Head of caudate nucleus (tissue), 42 donors: ENCODE measurements at regions not wholly inside any gene's neighbourhood (a gene's known extent, or its start where the extent isn't known, plus 50 kb on each side); places are given as distances from the start of the nearest gene placed in this dataset.
"Not testable (repeated sequence)": the region's sequence is repeated elsewhere in the genome, so short reads cannot be mapped to it uniquely, and the experiment has no call there.

Experiments used
- DNase-seq, 42 donors: peaks; one replicate each; pipeline versions ENCODE4 v3.0.0 to v3.0.0-alpha.2; 2020 to 2021; ENCODE audit warnings: mixed read lengths in 7 of 42
- intact Hi-C: fragments of 100-400 bp; cut with DNase I; formaldehyde crosslinking; loops from one replicate; pipeline ENCODE4 v1.15.0; 2022

DNA sequence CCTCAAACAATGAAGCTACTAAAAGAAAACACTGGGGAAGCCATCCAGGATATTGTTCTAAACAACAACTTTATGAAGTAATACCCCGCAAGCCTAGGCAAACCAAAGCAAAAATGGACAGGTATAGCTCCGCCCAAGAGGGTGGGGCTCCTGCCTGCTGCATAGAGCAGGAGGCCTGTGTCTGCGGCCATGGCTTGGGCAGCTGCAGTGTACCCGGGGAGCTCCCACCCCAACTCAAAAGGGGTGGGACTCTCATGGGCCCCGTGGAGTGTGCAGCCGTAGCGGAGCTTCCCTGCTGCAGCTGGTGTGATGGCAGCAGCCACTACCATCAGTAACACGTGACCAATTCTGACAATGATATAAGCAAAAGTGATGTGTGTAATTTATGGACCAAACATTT, 264.2 kb upstream of the KITLG start:
- intact Hi-C loops: no loop called here
- no peak for DNase-seq

DNA sequence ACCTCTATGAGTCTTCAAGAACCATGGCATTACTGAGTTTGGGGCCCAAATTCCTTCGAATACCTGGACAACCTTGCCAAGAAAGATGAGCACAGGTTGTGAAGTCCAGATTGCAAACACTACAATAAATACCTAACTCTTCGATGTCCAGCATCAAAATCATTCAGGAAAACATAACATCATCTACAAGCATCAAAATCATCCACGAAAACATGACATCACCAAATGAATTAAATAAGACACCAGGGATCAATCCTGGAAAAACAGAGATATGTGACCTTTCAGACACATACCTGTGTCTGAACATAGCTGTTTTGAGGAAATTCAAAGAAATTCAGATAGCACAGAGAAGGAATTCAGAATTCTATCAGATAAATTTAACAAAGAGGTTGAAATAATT, 262.0 kb upstream of the KITLG start:
- intact Hi-C loops: no loop called here
- no peak for DNase-seq

DNA sequence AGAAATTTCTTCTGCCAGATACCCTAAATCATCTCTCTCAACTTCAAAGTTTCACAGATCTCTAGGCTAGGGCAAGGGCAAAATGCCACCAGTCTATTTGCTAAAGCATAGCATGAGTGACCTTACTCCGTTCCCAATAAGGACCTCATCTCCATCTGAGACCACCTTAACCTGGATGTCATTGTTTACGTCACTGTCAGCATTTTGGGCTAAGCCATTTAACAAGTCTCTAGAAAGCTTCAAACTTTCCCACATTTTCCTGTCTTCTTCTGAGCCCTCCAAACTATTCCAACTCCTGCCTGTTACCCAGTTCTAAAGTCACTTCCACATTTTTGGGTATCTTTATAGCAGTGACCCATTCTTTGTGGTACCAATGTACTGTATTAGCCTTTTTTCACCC, 259.2 kb upstream of the KITLG start:
- DNase-seq: no peak
- intact Hi-C loops: no loop called here

DNA sequence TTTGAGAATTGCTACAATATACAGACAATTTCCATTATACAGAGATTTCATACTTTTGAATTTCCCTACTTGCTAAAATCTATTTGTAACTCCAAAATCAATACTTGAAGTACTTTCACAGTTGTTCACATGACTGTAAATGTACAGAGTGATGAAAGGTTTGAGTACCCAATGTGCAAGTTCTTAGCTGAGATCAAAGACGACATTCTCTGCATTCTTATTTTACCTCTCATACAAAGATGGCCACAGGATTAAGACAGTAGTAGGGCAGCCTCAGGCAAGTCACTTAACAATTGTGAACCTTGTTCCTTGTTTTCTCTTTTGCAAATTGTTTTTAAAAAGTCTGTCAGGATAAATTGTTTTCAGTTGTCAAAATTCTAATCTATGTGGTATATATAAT, 255.9 kb upstream of the KITLG start:
- intact Hi-C loops: no loop called here
- no peak for DNase-seq

DNA sequence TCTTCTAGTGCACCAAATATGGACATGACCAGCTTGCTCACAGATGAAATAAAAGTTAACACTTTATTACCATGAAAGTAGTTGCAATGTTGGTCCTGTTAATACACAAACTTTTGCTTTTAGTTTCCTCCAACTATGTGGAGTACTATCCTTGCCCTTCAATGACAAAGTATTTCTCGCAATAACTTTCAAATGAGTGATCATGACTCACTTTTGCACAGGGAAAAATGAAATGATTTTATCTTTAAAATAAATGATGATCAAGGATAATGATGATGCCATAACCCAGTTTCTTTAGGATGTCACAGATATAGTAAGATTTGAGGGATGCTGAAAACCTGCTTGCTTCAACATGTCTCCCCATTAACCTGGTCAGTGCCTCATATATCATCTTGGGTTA, 254.0 kb upstream of the KITLG start:
- intact Hi-C loops: no loop called here
- DNase-seq: no peak

DNA sequence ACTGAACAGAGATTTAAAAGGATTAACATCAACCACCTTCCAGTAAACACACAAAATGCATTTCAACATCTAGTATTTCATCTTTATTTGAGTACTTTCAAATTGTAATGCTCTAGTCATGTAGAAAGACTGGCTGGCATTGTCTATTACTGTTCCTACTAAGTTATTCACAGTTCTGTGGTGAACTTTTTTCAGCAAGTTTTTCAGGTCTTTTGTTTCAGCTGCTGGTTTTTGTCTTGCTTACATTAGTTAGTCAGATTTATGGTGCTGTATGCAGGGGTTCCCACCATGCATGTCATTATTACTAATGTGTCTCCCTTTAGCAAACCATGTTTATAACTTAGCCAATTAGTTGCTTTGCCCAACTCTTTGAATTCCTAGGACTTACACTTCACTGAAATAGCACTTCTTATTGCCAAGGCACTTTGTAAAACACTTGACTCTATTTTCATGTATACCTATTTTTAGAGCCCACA, 253.4 kb upstream of the KITLG start:
- DNase-seq: no peak
- intact Hi-C loops: no loop called here

DNA sequence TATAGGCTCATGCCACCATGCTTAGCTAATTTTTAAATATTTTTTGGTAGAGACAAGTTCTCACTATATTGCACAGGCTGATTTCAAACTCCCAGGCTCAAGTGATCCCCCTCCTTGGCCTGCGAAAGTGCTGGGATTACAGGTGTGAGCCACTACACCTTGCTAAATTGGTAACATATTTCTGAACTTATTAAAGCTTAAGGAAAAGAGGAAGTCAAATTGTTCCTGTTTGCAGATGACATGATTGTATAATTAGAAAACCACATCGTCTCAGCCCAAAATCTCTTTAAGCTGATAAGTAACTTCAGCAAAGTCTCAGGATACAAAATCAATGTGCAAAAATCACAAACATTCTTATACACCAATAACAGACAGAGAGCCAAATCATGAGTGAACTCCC, 248.3 kb upstream of the KITLG start:
- DNase-seq, intact Hi-C loops: not testable (repeated sequence)

DNA sequence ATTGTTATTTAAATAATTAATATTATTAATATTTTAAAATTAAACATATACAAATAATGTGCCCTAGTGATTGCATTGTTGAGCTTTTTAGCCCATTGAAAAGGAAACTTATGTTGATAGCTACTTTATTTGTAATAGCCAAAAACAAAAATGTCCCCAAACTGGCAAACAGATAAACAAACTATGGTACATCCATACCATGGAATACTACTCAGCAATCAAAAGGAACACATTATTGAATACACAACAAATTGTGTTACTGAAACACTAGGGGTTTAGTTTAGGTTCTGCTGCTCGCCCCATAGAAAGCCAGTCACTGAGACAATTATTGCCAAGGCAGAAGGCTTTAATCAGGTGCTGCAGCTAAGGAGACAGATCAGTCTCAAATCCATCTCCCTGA, 239.7 kb upstream of the KITLG start:
- intact Hi-C loops: no loop called here
- no peak for DNase-seq

DNA sequence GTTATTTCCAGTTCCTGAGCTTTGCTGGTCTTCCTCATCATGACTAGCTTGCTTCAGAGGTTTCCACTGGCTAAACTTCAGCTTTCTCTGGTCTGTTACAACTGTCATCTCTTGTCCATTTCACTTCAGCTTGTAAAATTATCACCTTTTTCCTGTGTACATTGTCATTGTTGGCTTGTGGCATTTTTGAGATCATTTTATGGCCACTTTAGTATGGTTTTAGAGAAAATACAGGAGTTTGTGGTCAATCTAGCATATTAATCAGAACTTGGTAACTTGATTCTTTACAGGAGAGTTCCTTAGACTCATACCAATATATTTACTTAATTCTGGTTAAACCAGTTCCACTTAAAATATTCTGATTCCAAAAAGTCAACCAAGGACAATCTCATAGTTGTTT, 235.9 kb upstream of the KITLG start:
- intact Hi-C loops: no loop called here
- no peak for DNase-seq

DNA sequence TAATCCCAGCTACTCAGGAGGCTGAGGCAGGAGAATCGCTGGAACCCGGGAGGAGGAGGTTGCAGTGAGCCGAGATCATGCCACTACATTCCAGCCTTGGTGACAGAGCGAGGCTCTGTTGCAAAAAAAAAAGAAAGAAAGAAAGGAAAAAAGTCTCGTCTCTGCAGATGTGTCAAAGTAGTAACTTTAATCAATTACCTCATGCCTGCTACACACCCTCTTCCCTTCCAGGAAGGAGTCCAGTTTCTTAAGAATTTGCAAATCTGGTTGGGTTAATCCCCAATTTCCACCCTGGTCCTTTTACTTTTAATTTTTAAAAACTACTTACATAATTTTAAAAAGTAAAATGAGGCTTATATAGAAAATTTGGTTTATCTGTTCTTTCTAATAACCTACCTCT, 234.5 kb upstream of the KITLG start:
- DNase-seq: no peak

DNA sequence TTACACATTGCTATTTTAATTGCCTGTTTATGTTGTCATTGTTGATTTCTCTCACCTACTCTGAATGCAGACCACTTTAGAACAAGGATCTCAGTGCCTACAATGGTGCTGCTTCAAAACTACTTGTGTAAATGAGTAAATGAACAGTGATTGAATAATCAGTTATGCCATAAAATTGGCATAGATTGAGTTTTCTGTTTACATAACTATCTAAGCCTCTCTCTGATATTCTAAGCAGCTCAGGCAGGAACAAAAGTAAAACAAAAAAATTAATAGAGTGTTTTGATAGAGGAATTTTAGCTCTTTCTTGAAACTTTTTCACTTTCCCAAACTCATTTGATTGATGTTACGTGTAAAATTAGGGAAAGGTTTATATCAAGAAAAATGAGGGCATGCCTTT, 232.3 kb upstream of the KITLG start:
- no peak for DNase-seq
- intact Hi-C loops: no loop called here

More for the DNA sequence above, 234.5 kb upstream of the KITLG start:
- intact Hi-C loops: no loop called here

DNA sequence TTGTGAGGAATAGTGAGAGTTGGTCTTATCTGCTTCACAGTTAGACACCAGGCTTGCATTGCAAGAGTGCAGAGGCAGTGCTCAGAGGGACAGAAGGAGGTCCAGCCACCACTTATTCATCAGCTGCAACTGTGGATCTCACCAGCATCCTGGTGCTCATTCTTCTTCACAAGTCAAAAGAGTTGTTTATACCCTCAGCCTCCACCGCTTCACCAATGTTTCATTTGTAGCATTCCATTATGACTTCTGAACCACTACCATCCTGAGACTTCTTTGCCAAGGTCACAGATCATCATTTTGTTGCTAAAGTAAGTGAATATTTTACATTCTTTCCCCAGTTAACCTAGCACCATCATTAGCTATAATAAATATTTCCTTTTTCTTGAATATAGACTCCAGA, 230.5 kb upstream of the KITLG start:
- no peak for DNase-seq
- intact Hi-C loops: no loop called here

DNA sequence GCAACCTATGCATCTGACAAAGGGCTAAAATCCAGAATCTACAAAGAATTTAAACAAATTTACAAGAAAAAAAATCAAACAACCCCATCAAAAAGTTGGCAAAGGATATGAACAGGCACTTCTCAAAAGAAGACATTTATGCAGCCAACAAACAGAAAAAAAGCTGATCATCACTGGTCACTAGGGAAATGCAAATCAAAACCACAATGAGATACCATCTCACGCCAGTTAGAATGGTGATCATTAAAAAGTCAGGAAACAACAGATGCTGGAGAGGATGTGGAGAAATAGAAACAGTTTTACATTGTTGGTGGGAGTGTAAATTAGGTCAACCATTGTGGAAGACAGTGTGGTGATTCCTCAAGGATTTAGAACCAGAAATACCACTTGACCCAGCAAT, 229.6 kb upstream of the KITLG start:
- DNase-seq, intact Hi-C loops: not testable (repeated sequence)

DNA sequence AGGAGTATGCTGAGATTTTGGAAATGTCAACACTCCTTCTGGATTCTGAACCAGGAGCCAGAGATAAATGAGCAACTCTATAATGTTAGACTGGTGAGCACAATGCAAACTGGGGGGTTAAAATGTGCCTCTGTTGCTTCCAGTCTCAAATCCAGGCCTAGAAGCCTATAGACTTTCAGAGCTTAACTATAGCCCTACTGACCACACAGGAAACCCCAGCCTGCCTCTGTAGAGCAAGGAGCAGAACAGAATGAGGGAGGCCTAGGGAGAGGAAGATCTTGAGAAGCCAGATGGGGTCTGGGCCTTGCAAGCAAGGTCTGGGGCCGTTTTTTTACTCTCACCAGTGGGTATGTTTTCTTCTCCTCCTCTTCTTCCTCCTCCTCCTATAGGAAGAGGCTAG, 225.4 kb upstream of the KITLG start:
- DNase-seq: no peak
- intact Hi-C loops: no loop called here

DNA sequence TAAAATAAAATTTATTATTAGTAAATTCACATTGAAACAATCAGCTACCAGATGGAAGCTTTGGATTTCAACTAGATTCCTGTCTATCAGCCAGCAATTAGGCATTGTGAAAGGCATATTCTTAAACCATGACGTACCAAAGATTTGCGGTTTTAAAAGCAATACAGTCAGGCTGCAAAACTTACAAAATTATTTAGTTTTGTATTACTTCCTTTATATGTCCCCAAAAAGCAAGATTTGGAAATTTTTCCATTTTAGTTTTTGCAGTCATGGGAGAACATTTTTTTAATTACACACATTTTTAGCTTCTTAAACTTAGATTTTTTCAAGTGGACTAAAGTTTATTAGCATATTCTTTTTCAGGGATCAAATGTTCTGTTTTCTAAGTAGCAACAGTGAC, 225.0 kb upstream of the KITLG start:
- no peak for DNase-seq
- intact Hi-C loops: no loop called here

DNA sequence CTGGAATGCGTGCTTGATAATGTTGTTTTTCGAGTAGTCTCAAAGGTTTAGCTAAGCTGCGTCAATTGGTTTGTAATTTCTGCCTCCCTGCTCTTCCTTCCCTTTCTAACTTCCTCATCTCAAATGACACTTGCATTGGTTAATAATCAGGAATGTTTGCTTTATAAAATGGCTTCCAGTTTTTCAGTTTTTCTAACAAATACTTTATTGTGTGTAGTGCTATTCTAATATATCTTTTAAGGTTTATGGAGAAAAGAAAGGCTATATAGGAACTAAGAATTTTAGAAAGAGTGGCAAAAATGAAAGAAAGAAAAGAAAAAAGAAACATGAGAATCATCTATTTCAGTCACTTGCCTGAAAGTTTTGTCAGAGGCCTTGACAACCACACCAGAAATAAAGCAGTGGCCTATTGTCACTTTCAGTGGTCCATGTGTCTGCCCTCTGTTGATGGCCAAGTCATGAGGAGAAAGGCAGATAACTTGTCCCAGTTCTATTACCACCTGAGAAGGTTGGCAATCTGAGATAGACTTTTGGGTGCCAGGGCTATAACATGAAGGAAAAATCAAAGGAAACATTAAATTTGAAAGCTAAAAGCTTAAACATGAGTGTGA, 221.9 kb upstream of the KITLG start:
- DNase-seq: no peak
- intact Hi-C loops: no loop called here

DNA sequence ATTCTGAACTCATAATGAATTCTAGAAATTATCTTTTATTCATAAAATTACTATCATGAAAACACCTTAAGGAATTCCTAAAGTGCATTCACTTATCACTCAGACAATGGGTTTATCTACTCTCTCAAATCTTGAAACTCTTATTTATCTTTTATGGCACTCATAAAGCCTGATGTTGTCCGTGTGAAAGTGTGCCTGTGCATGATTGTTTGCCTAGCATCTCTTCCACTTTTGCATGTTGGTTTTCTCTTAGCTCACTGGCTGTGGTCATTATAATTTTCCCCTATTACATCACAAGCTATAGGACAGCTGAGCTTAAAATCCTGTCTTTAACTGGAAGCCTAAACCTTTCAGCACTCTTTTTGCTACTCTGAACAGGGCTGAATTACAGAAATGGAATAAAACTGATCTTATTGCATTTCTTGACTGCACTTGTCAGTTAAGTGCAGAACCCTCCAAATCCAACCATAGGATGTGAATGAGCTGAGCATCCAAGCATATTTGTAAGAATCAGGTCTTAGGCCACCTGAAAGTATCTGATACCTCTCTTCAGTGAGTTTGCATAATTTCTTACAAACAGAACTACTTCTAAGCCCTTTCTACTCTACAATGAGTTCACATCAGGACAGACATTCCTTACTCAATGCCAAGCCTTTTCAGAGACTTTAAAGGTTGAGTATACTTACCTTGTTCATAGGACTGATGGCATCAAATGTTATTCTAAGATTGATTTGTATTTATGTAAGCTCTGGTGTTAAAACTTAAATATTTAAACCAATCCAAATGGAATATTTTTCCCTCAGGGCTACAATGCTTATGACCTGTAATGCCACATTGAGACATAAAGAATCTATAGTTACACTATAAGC, 221.2 kb upstream of the KITLG start:
- DNase-seq: no peak
- intact Hi-C loops: no loop called here

DNA sequence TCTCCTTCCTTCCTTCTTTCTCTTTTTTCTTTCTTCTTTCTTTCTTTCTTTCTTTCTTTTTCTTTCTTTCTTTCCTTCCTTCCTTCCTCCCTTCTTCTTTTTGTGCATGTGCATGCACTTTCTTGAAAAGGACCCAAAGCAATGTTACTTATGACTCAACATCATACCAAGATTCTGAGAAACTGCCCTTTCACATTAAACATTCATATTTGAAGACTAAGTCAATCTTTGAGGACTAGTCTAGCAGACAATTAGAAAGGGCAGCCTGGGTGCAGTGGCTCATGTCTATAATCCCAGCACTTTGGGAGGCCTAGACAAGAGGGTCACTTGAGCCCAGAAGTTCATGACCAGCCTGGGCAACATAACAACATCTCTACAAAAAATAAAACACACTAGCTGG, 212.8 kb upstream of the KITLG start:
- intact Hi-C loops: no loop called here
- no peak for DNase-seq

DNA sequence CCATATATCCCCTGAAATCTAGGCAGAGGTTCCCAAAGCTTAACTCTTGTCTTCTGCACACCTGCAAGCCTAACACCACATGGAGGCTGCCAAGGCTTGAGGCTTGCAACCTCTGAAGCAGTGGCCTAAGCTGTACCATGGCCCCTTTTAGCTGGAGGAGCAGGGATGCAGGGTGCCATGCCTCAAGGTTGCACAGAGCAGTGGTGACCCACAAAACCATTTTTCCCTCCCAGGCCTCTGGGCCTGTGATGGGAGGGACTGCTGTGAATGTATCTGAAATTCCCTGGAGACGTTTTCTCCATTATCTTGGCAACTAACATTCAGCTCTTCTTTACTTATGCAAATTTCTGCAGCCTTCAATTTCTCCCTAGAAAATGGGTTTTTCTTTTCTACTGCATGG, 210.0 kb upstream of the KITLG start:
- intact Hi-C loops: no loop called here
- no peak for DNase-seq

DNA sequence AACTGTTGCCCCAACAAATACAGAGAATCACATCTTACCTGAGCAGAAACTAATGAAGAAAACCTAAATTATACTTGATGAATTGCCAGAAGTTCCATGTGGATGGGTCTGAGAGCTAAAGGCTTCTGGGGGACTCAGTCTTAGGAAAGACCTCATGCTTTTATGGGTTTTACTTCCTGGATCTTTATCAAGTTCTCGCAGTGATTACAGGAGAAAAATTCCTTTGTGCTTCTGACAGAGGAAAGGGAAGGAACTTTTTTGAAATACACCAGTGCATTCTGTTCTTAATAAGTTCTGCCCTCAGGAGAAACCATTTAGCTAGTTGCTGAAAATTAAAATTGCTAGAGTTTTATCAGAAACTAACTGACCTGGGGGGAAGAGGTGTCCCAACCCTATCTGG, 203.9 kb upstream of the KITLG start:
- intact Hi-C loops: no loop called here
- no peak for DNase-seq

DNA sequence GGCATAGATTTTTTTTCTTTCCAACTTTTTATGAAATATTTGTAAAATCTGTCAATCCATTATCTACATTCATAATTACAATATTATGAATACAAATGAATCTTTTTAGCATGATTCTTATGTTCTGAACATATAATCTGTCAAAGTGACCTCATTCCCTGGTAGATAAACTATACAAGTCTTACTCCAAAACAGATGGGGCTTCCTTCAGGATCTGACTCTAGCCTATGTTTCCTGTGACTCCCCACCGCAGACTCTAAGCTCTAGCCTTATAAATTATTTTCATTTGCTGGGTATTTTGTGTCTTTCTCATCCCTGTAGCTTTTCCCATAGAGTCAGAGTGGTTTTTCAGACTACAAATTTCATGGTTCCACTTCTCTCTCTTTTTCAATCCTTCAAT, 202.1 kb upstream of the KITLG start:
- intact Hi-C loops: no loop called here
- no peak for DNase-seq
